Astrocyte of the hippocampus (primary cell): ENCODE measurements at regions not wholly inside any gene's neighbourhood (a gene's known extent, or its start where the extent isn't known, plus 50 kb on each side); places are given as distances from the start of the nearest gene placed in this dataset.
"Not testable (repeated sequence)": the region's sequence is repeated elsewhere in the genome, so short reads cannot be mapped to it uniquely, and the experiment has no call there.

Source experiments
- DNase-seq: peaks from one replicate; pipeline ENCODE4 v3.0.0; 2011; ENCODE audit warnings: low read depth, low spot score

DNA sequence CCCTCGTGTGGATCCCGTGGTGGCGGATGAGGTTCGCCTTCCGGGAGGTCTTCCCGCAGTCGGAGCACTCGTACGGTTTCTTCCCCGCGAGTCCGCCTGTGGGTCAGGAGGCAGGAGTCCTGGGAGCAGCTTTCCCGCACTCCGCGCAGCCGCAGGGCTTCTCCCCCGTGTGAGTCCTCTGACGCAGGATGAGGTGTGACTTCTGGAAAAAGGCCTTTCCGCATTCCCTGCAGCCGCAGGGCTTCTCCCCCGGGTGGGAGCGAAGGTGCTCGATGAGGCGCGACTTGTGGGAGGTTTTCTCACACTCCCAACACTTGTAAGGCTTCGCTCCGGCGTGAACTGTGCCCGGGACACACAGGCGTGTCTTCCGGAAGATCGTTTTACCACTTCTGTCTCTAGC lies 68.8 kb upstream of the WIPI2 start:
- DNase-seq, result not testable (repeated sequence)

DNA sequence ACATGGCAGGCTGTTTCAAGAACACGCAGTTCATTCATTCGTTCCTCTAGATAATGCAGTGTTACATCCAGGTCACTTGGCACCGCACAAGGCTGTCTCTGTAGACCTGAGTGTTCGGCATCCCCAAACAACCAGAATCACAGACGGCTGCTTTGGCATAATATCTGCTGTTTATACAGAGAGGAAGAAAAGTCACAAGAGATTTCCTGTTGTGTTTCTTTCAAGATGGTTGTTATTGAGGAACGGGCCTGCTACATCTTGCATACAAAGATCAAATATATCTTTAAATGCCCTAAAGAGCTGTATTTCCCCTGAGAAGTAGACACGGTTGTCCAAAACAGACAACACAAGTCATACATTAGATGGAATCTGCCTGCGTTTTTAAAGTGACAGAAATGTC lies 58.8 kb upstream of the WIPI2 start:
- not testable (repeated sequence) for DNase-seq

DNA sequence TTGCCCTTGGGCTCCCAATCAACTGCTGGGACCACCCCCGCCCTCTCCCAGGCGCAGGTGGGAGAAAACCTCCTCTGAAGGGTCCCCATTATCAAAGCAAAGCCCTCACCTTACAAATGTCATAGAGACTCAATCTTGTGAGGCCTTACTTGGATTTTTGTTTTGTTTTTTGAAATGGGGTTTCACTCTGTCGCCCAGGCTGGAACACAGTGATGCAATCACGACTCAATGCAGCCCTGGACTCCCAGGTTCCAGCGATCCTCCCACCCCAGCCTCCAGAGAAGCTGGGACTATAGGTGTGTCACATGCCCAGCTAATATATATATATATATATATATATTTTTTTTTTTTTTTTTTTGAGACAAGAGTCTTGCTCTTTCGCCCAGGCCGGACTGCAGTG lies 57.5 kb upstream of the WIPI2 start:
- no peak for DNase-seq

DNA sequence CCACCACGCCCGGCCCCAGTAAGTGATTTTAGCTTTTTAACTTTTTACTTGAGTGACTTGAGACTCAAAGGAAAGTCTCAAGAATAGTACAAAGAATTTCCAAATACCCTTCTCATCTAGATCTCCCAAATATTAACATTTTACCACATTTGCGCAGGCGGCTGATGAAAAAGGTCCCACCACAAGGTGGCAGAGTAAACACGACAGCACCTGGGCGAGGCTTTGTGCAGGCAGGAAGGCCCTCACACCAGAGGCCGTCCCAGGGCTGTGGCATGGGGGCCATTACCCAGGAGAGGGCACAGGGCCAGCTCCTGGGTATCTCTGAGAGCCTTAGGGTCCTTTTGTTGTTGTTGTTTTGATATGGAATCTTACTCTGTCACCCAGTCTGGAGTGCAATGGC lies 50.0 kb upstream of the WIPI2 start:
- peak; percentile 9 for DNase-seq
